Brain pericyte (primary cell): ENCODE measurements at regions not wholly inside any gene's neighbourhood (a gene's known extent, or its start where the extent isn't known, plus 50 kb on each side); places are given as distances from the start of the nearest gene placed in this dataset.

Source experiments
- DNase-seq: peaks from one replicate; pipeline ENCODE4 v3.0.0-alpha.2; 2012; ENCODE audit warnings: low read depth, low spot score

DNA sequence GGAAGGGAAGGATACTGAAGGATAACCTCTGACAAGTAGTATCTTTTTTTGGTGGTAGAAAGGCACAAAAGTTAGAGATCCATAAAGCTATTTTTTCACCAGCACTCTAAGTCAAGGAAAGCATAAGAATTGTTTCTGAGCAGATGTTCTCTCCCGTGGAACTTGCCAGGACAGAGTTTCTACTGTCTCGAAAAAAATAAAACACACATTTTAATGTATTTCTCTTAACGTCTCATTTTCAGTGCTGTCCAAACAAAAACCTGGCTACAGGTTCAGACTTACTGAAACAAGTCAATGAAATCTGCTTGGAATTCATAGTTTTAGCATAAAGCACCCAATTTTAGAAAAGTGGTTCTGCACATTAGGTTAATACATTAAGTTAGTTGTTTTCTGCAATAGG lies 338.3 kb downstream of the LTN1 start:
- DNase-seq, result no peak

DNA sequence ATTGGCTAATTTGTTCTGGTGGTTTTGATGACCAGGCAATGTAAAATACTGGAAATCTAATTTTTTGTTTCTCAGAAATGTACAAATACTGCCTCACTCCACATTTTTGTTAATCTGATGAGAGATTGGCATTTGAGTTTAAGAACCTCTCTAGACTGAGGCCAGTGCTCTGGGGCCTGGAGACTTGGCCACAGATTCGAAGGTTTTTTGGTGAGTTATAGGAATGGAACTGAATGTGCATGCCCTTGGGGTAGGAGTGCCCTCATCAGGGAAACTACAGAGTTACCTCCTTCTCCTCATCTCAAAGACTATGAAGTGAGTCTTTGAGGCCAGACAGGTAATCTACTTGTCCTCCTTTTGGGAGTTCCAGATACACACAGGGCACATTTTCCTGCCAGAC lies 347.9 kb downstream of the LTN1 start:
- DNase-seq, result no peak

DNA sequence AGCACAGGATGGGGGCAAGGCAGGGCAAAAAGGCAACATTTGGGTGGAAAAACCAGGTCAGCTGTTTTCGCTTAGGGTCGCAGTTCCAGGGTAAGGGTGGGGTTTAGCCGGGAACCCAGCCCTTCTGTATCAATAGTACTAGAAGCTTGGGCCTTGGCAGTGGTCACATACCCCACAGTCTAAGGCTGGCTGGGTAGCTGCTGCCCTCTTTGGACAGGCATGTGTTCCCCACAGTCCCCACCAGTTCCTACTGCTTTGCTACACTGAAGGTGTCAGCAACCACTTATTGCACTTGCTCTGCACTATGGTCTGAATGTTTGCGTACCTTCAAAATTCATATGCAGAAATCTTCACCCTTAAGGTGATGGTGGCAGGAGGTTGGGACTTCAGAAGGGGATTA lies 349.8 kb downstream of the LTN1 start:
- no peak for DNase-seq

DNA sequence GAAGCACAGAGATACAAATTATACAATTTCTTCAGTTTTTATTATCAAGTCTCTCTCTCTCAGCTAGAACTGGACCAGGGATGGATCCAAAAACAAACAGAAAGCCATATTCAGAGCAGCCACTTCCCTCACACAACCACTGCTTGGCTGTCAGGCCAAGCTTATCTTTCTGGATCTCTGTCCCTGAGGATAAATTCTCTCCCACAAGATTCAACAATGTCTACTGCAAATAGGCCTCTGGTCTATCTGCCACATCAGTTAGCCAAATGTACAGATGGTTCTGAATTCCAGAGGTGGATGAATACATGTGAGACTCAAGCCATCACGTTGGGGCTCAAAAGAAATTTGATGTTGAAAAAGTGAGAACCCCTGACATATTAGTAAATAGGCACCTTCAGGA lies 350.9 kb downstream of the LTN1 start:
- DNase-seq, result no peak

DNA sequence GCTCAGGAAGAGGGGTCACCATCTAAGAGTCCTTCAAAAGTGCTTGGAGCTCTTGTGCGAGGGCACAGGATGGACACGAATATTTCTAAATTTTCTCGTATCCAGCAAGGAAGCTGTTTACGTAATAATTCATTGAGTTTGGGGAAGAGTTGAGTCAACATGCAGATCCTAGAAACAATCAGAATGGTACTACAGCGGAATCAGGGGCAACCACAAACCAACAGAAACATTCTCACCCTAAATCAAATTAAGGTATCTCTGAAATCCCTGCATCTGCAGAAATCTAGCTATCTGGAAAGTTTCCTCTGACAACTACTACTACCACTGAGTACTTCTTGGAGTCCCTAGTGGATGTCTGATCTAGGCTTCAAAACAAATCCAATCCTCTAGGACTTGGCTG lies 352.4 kb downstream of the LTN1 start:
- no peak for DNase-seq

DNA sequence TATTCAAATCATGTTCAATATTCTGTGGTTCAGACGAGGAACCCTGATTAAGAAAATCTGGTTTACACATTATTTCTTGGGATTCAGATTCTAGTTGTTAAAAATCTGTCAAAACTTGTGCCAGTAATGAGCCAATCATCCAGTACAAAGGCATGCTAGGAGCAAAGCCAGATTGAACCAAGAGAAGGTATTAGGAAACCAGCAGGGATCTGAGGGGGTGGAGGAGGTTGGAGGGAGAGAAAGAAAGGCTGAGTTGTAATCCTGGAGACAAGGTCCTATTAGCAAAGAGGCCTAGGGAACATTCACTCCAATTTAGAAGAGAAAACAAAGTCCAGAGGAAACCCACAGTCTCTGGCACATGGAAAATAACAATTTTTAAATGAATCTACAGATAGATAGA lies 352.9 kb downstream of the LTN1 start:
- DNase-seq, result no peak

DNA sequence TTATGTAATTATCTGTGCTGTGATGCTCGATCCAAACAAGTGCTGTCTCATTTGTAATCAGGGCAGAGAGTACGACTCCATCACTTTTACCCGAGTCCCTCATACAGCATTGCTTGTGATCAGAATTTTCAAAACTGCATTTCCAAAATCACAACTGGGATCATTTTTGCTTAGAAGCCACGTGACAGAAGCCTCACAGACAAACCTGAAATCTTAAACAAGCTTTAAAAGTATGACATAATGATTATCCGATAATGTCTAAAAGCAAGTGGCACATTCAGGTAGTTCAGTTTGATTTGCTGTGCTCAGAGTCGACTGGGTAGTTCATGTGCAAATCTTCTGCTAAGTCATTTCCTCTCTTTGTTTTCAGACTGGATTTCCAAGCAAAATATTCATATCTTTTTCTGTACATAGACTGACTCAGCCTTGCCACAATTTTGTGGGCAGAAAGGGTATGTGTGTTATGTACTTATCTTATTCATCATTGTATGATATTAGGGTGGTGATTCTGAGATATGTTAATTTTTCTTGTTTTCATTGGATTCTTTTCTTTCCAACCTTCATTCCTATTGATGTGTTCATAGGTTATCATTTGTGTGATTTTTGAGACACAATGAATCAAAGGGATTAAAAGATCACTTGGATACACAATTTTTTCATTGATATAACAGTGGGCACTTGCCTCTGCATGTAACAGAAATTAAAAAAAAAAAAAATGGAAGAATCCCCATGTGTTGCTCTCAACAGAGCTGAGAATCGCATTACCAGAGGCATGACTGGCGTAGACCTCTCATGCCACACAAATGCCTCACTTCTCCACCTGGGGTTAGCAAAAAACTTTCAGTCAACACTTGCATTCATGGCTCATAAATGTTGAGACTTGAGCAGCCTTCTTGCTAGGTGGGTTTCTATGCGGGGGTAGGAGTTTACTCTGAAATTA lies 355.7 kb downstream of the LTN1 start:
- DNase-seq, result no peak

DNA sequence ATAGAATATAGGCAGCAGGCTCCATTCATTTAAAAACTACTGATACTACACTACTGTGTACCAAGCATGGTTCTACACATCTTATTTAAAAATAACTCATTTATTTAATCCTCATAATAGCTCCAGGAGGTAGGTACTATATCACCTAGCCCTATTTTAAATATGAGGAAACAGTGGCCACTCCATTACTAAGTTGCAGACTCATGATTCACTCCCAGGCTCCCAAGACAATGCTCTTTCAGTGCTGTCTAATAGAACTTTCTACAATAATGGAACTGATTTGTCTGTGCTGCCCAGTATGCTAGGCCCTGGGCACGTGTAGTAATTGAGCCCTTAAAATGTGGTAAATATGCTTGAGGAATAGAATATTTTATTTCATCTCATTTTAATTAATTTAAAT lies 357.1 kb downstream of the LTN1 start:
- no peak for DNase-seq

DNA sequence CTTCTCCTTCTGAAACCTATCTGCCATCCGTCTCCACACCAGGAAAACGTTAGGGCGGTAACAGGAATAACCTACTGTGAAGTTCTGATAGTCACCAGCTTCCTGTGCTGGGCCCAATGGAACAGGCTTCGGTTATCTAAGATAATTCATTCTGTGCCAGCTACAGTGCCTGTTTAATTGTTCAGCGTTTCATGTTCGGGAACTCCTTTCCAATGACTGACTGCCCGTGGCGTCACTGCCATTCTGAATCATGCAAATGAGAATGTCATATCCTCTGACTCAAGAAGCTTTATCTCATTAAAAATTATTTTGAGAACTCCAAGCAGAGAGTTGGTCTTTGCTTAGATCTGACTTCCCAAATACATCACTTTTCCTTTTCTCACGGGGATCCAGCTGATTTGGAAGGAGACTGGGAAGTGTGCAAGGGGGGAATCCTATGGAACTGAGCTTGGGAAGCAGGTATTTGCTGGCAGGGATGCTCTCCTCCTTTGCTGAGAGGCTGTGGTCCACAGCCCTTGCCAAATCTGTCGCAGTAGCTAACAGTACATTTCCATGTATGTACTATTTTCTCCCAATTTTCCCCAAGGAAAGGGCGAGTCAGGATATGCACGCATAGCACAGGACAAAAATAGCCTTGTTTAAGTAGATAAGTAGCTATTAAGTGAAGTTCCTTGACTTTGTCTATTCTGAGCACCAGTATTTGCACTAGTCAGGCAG lies 358.7 kb downstream of the LTN1 start:
- no peak for DNase-seq

DNA sequence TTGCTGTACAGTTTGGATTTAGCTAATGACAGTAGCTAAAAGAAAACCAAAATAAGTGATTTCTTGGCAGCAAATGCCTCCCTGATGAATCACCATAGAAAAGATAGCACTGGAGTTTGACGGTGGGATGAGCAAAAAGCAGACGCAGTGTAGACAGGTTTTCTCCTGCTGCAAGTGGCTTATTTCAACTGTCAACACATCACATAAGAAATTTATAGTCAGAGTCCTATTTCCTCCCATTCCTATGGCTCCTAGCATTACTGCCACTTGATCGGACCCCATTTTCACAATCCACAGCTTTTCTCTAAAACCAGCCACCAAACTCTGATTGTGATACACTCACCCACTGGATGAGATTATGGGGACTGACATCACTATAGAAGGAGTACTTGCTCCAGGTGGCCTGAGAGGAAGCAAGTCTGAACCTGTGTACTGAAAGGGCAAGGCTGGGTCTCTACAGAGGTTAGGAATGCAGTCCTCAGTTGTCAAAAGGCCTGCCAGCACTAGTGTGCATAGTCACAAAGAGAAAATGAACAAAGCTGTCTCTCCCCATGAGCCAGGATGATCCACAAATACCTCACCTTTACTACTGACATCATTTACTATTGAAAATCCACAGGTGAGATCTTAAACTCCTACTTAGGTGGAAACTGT lies 359.8 kb downstream of the LTN1 start:
- DNase-seq, result no peak

DNA sequence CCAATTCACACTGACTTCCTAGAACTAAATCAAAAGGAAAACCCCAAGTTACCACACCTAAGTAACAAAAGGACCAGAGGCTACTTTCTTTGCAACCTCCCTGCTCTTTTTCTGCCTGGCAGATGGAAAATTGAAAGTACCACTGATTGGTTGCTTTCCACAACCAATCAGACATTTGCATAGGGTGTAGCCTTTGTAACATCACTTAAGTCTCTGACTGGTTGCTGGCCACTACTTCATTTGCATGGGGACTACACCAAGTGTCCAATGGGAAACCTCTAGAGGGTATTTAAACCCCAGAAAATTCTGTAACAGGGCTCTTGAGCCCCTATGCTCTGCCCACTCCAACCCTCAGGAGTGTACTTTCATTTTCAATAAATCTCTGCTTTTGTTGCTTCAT lies 365.0 kb downstream of the LTN1 start:
- no peak for DNase-seq

DNA sequence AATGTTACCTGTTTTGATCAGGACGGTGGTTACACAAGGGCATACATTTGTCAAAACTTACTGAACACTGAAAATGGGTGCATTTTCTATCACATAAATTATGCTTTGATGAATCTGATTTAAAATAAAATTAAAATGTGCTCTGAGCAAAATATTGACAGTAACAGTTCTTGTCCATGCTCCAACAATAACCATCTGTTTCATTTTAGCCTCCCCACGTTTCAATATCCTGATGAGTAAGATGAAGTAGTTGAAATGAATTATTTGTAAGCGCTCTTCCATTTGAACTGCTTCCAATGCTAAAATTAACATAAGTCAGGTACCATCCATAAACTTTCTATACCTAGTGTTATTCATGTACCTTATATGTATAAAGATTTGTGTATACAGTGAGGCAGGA lies 365.4 kb downstream of the LTN1 start:
- DNase-seq, result no peak

DNA sequence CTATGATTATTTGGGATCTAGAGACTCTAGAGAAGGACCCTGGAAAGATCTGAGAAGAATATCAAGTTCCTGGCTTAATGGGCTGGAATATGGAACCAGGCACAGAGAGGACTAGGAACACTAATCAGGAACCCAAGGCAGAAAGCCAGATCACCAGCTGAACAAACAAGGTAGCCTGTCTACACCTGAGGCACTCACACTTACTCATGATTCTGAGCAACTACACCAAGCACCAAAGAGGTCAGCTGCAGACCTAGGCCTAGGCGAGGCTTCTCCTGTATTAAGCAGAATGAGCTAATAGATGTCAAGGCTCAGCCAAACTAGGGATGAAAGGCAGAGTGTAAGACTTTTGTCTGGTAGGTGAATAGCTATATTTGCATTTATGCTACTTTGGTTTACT lies 368.1 kb downstream of the LTN1 start:
- DNase-seq, result no peak

DNA sequence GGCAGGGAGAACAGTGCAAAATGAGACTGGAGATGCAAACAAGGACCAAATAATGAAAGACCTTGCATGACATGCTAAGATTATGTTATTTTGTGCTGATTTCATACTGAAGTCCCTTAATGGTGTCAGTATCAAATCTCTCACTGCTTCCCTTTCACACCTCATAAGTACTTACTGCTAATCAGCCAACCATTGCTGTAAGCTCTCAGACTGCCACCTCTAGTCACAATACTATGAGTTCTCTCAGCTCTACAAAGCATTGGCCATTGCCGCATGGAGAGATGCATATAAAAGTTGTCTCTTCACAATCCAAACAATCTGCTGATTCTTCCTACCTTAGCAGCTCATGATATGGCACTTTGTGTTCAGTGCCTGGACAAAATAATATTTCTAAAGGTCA lies 375.4 kb downstream of the LTN1 start:
- no peak for DNase-seq

DNA sequence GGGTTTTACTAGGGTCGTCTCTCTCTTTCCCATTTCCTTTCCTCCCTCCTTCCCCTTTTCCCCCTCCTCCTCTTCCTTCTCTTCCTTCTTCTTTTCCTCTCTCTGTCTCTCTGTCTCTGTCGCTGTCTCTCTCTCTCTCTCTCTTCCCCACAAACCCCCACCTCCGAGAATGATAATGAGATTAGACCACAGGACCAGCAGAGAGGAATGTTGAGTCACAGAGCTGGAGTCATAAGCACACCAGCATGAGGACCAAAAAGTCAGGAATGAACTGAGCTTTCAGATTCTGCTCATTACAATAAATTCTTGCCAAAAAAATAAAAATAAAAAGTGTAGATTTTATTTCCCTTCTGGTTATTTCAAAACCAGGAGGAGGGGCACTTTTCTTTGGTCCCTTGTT lies 377.4 kb downstream of the LTN1 start:
- no peak for DNase-seq

DNA sequence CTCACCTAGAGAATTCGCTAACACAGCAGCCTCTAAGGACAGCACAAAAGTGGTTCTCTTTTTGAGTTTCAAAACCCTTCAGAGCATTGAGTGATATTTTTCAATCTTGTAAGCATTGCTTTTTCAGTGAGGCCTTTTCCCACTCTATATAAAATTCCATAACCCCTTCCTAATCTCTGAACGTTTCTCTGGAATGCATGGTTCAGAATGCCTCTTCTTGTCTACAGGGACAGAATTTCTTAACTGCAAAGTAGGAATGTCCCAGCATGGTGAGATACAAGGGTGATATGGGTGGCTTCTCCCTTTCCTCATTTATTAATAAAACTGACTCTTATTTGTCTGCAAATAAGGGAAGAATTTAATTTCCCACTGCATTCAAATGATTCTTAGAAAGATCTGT lies 377.9 kb downstream of the LTN1 start:
- no peak for DNase-seq

DNA sequence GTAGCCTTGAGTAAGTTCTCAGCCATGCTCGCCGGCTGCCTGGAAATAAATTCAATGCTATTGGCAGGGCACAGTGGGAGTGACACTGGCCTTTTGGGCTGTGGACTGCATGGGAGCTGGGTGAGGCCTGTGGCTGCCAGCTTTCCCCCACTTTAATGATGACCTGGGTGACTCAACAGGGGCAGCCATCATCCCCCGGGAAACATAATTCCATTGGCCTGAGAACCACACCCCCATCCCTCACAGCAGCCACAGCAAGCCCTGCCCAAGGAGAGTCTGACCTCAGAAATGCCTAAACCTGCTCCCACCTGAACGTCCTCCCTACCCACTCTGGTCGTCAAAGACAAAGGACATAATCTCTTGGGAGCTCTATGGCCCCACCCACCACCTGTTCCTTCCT lies 384.0 kb downstream of the LTN1 start:
- no peak for DNase-seq

DNA sequence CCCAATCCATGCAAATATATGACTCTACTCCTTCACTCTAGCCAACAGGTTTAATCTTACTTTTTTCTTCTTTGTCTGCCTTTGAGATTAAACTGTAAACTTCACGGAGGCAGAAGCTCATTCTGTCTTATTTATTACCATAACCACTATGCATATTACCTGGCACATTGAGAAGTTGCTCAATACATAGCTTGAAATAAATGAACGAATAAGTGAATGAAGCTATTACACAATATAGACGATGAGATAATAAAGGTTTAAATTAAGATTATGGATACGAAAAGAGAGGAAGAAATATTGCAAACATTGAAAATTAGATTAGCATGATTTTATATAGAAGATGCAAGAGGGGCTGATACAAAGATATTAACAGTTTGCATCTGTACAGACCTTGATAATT lies 385.1 kb downstream of the LTN1 start:
- DNase-seq, result no peak

DNA sequence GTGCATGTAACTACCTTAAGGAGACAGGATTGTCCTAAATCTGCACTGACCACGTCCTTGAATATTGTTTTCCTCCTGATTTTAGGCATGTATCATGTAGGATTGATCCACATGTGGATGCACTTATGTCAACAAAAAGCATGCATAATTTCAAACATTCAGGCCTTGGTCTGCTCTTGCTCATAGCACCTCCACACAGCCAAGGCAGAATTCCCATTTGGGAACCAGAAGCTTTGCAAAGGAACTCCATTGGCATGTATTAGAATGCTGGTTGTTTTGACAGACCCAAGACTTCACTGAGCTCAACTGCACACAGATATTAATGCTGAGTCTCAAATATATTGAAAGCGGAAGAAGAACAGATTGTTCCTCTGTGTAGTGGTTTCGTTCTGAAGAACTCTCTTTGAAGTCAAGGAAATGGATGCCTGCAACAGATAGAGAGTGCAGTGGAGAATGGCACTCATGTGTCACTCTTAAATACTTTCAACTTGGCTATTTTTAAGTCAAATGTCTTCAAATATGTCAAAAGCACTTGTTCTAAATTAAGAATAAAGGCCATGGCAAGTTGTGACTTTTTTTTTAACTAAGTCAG lies 387.6 kb downstream of the LTN1 start:
- no peak for DNase-seq

DNA sequence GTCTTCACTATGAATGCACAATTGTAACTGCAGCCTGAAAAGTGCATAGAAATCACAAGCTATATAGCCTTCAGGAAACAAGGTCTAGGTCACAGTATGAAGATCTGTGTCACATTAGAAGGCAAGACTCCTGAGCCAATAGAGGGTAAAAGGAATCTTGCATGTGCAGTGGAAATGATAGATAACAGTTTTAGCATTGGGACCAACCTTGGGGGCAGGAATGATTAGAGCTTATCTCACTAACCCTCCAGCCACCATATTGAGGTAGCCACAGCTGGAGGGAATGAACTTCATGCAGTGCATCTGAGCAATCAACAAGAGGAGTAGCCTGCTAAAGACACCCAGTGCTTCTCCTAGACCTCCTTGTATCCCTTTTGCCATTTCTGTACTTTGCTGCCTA lies 390.1 kb downstream of the LTN1 start:
- DNase-seq, result no peak

DNA sequence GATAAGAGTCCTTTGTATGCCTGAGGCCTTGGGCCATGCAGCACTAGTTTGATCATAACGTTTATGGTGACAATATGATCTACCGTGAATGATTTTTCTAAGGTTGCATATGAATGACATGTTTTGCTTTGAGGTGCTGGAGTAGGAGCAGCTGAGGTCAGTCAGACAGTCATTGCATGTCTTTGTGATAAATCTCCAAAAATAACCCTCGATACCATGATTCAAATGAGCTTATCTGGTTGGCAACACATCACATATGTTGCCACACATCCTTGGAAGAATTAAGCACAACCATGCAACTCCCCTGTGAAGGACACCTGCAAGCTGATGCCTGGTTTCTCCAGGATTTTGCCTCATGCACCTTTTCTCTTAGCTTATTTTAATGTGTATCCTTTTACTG lies 394.5 kb downstream of the LTN1 start:
- DNase-seq, result no peak

DNA sequence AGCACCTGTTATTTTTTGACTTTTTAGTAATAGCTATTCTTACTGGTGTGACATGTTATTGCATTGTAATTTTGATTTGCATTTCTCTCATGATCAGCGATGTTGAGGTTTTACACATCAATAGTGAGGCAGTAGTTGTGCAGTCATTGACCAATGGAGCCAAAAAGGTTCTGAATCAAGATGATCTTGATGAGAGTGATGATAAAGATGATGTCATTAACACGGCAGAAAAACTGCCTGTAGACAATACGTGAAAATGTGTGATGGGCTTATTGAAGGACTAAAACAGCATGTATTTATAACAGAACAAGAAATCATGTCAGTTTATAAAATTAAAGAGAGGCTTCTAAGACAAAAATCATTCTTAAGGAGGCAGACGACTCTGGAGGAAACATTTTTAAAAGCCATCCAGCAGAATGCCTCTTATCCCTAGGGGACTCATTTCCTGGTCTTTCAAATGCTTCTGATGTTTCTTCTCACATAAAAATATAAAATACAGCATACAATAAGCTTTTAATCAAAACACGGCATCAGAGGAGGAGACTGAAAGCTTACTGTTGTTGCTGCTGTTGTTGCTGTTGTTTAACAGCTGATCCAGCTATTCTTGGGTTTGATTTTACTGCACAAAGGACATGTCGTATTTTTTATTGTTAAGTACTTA lies 400.3 kb downstream of the LTN1 start:
- DNase-seq, result no peak
